HEK293 (cell line): ENCODE measurements at regions not wholly inside any gene's neighbourhood (a gene's known extent, or its start where the extent isn't known, plus 50 kb on each side); places are given as distances from the start of the nearest gene placed in this dataset.

Source experiments
- CTCF ChIP-seq: fragments of 450-650 bp; formaldehyde crosslinking; IDR thresholded peaks from 2 replicates; pipeline ENCODE4 v1.5.1; 2016; ENCODE audit warnings: missing biosample characterization, missing genetic modification characterization
- OSR2 ChIP-seq: fragments of 450-650 bp; formaldehyde crosslinking; IDR thresholded peaks from 2 replicates; pipeline ENCODE4 v1.5.1; 2016; ENCODE audit warnings: missing biosample characterization, missing genetic modification characterization
- ZBTB1 ChIP-seq: fragments of 450-650 bp; formaldehyde crosslinking; IDR thresholded peaks from 2 replicates; pipeline ENCODE4 v1.5.1; 2016; ENCODE audit warnings: missing biosample characterization, missing genetic modification characterization
- ZNF138 ChIP-seq: fragments of 450-650 bp; formaldehyde crosslinking; IDR thresholded peaks from 2 replicates; pipeline ENCODE4 v1.5.1; 2016; ENCODE audit warnings: missing biosample characterization, missing genetic modification characterization, borderline replicate concordance
- ZNF174 ChIP-seq: fragments of 450-650 bp; formaldehyde crosslinking; IDR thresholded peaks from 2 replicates; pipeline ENCODE4 v1.5.0; 2017; ENCODE audit warnings: missing biosample characterization, mild to moderate bottlenecking, missing genetic modification characterization
- ZNF223 ChIP-seq: fragments of 450-650 bp; formaldehyde crosslinking; IDR thresholded peaks from 2 replicates; pipeline ENCODE4 v1.5.1; 2016; ENCODE audit warnings: missing biosample characterization, missing genetic modification characterization
- ZNF324 ChIP-seq: fragments of 450-650 bp; formaldehyde crosslinking; IDR thresholded peaks from 2 replicates; pipeline ENCODE4 v1.5.1; 2016; ENCODE audit warnings: missing biosample characterization, missing genetic modification characterization

GRCh38 chr3:118089563-118089962, 945.1 kb downstream of the IGSF11 start:
- TF ChIP-seq CTCF (no peak), ZNF138 (tag by site-specific recombination) (no peak), ZNF324 (tag by site-specific recombination) (no peak), ZNF174 (no peak), ZBTB1 (tag by site-specific recombination) (no peak), ZNF223 (tag by site-specific recombination) (no peak), OSR2 (tag by site-specific recombination) (no peak)
